ENCODE measurements at regions not wholly inside any gene's neighbourhood (a gene's known extent, or its start where the extent isn't known, plus 50 kb on each side); places are given as distances from the start of the nearest gene placed in this dataset.

DNA sequence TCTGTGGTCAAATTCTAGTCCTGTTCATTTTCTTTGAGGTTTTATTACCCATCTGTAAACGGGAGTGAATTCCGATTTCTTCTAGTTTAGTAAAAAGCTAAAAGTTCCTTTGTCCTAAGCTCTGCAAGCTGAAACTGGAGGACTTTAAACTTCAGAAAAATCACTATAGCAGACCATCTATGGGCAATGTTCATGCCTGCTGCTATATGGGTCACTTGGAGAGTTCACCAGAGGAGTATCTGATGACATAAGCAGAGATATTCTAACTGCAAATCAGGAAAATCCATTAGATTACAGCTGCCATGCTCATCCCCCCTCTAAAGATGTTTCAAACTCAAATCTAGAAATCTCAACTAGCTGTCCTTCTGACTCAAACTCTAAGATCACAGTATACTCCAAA is 193.0 kb upstream of the RTL1 start (continued):
- TF ChIP-seq, protein P1, sequence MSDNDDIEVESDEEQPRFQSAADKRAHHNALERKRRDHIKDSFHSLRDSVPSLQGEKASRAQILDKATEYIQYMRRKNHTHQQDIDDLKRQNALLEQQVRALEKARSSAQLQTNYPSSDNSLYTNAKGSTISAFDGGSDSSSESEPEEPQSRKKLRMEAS (IDR thresholded peaks at IDR 0.05), result no peak
- no peak for TF ChIP-seq FOXJ3 (CRISPR knock-in tag; IDR thresholded peaks at IDR 0.05; ENCODE audit: borderline replicate concordance)

DNA sequence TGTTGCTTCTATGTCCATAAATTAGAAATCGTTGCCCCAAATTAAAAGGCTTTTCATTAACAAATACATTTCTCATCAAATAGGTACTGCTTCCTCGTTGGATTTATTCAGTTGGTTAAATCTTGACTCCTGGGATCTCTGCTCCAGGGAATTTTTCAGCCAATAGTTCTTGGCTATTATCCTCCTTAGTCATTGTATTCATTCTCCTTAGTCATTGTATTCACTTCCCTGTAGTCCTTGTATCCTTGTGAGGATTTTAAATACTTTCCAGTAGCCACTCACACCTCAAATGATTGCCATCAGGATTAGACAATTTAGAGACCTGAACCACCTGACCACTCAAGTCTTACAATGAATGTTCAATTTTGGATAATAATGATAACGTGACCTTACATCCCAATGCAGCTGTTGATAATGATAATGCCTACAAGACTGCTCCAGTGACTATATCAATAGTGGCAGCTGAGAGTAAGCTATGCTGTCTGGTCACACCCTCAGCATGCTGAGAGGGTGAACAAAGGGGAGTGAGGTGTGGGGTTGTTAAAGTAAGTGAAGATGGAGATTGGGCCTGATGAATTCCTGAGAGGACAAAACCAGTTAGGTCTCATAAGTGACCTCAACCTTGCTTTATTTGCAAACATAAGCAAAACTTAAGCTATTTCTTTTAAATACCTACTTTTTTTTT is 193.7 kb upstream of the RTL1 start:
- Histone ChIP-seq H3K36me3 (replicated peaks in 1 of 2; ENCODE audit: control insufficient read depth in 1 of 2, insufficient read depth in 2 of 2, low read length in 2 of 2) (no peaks in the 10 kb centered on the region), H3K9ac (ENCODE audit: insufficient read depth, low read depth, low read length) (no peak overlapping the region), H3K9me3 (ENCODE audit: low read length) (peaks cover 4% of the 10 kb centered on the region; the same call in 1 of the 2 replicates), H3K27me3 (ENCODE audit: control insufficient read depth in 1 of 2, insufficient read depth in 2 of 2, low read length in 2 of 2) (peaks cover 0 to 16% of the 10 kb centered on the region in 2 experiments; a peak in 2 of 5 replicates), H3K4me2 (ENCODE audit: low read depth, low read length) (no peak overlapping the region), H3K27ac (ENCODE audit: extremely low read length, insufficient read depth, low read length) (no peak overlapping the region), H3K4me3 (replicated peaks in 1 of 3; ENCODE audit: insufficient read depth in 1 of 3, low read depth in 2 of 3, low read length in 3 of 3) (no peak overlapping the region), H2AFZ (ENCODE audit: low read length) (no peak overlapping the region), H3K79me2 (ENCODE audit: insufficient read depth, low read length) (no peaks in the 10 kb centered on the region), H4K20me1 (ENCODE audit: insufficient read depth, low read length) (no peaks in the 10 kb centered on the region), H3K4me1 (ENCODE audit: insufficient read depth, low read length) (no peaks in the 10 kb centered on the region)
- ChIA-PET POLR2A (no interaction called here), CTCF (ENCODE audit: low intra/inter-chr PET ratio, low total read pairs) (no interaction called here)
- TF ChIP-seq MAFF (IDR thresholded peaks at IDR 0.05; ENCODE audit: low read depth, low read length), result 0 out of 2 replicates have a peak, but pooled peaks have one; percentile 26
- peak; percentile 5 to 48; a peak in 2 of 4 replicates for TF ChIP-seq MAFK (conservative IDR thresholded peaks at IDR 0.05 in 1 of 2, IDR thresholded peaks at IDR 0.05 in 1 of 2; ENCODE audit: low read length in 2 of 2)
- TF ChIP-seq PHF5A (CRISPR knock-in tag; IDR thresholded peaks at IDR 0.05; ENCODE audit: low read depth, unreplicated experiment), result no peak
- no peak for DNase-seq (ENCODE audit: low spot score)
- 0% methylated on average over 3 of the region's 3 CpGs for WGBS (ENCODE audit: low lambda C conversion rate)
- intact Hi-C loops (cut with micrococcal nuclease; ENCODE audit: unreplicated experiment), result no loop called here
- in situ Hi-C loops (cut with HindIII; ENCODE audit: extremely low pct_ligation_motif_present, low pct_unique_long_range_greater_than_20kb), result no loop called here
- no TSS peak for BruUV-seq (replicated peaks)
- no peak for FAIRE-seq
- ATAC-seq, result no peak

DNA sequence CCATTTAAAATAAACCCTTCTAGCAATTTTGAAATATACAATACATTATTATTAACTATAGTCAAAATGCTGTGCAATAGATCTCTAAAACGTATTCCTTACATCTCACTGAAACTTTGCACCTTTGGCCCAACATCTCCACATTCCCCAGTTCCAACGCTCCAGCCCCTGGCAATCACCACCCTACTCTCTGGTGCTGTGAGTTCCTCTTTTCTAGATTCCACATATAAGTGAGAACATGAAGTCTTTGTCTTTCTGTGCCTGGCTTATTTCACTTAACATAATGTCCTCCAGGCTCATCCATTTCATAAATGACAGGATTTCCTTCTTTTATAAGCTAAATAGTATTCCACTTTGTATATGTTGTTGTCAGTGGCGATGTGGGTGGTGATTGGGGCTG is 194.7 kb upstream of the RTL1 start:
- Histone ChIP-seq H3K9ac (ENCODE audit: insufficient read depth, low read depth, low read length) (no peak overlapping the region), H3K27me3 (ENCODE audit: control insufficient read depth in 1 of 2, insufficient read depth in 2 of 2, low read length in 2 of 2) (peaks cover 3 to 15% of the 10 kb centered on the region in 2 experiments; a peak in 3 of 5 replicates), H4K20me1 (ENCODE audit: insufficient read depth, low read length) (no peaks in the 10 kb centered on the region), H3K36me3 (replicated peaks in 1 of 2; ENCODE audit: control insufficient read depth in 1 of 2, insufficient read depth in 2 of 2, low read length in 2 of 2) (no peaks in the 10 kb centered on the region), H3K4me2 (ENCODE audit: low read depth, low read length) (no peak overlapping the region), H3K79me2 (ENCODE audit: insufficient read depth, low read length) (no peaks in the 10 kb centered on the region), H3K27ac (ENCODE audit: extremely low read length, insufficient read depth, low read length) (no peak overlapping the region), H2AFZ (ENCODE audit: low read length) (no peak overlapping the region), H3K9me3 (ENCODE audit: low read length) (peaks cover 4% of the 10 kb centered on the region; the same call in 1 of the 2 replicates), H3K4me1 (ENCODE audit: insufficient read depth, low read length) (no peaks in the 10 kb centered on the region), H3K4me3 (replicated peaks in 1 of 3; ENCODE audit: insufficient read depth in 1 of 3, low read depth in 2 of 3, low read length in 3 of 3) (no peak overlapping the region)
- 4% methylated on average over 3 of the region's 3 CpGs for WGBS (ENCODE audit: low lambda C conversion rate)
- FAIRE-seq (no peak), DNase-seq (ENCODE audit: low spot score) (no peak), ATAC-seq (no peak)
- BruUV-seq (replicated peaks), result no TSS peak
- ChIA-PET POLR2A (no interaction called here), CTCF (ENCODE audit: low intra/inter-chr PET ratio, low total read pairs) (no interaction called here)
- intact Hi-C loops (cut with micrococcal nuclease; ENCODE audit: unreplicated experiment), result no loop called here
- in situ Hi-C loops (cut with HindIII; ENCODE audit: extremely low pct_ligation_motif_present, low pct_unique_long_range_greater_than_20kb), result no loop called here
- TF ChIP-seq, protein P2, sequence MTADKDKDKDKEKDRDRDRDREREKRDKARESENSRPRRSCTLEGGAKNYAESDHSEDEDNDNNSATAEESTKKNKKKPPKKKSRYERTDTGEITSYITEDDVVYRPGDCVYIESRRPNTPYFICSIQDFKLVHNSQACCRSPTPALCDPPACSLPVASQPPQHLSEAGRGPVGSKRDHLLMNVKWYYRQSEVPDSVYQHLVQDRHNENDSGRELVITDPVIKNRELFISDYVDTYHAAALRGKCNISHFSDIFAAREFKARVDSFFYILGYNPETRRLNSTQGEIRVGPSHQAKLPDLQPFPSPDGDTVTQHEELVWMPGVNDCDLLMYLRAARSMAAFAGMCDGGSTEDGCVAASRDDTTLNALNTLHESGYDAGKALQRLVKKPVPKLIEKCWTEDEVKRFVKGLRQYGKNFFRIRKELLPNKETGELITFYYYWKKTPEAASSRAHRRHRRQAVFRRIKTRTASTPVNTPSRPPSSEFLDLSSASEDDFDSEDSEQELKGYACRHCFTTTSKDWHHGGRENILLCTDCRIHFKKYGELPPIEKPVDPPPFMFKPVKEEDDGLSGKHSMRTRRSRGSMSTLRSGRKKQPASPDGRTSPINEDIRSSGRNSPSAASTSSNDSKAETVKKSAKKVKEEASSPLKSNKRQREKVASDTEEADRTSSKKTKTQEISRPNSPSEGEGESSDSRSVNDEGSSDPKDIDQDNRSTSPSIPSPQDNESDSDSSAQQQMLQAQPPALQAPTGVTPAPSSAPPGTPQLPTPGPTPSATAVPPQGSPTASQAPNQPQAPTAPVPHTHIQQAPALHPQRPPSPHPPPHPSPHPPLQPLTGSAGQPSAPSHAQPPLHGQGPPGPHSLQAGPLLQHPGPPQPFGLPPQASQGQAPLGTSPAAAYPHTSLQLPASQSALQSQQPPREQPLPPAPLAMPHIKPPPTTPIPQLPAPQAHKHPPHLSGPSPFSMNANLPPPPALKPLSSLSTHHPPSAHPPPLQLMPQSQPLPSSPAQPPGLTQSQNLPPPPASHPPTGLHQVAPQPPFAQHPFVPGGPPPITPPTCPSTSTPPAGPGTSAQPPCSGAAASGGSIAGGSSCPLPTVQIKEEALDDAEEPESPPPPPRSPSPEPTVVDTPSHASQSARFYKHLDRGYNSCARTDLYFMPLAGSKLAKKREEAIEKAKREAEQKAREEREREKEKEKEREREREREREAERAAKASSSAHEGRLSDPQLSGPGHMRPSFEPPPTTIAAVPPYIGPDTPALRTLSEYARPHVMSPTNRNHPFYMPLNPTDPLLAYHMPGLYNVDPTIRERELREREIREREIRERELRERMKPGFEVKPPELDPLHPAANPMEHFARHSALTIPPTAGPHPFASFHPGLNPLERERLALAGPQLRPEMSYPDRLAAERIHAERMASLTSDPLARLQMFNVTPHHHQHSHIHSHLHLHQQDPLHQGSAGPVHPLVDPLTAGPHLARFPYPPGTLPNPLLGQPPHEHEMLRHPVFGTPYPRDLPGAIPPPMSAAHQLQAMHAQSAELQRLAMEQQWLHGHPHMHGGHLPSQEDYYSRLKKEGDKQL (CRISPR knock-in tag; IDR thresholded peaks at IDR 0.05; ENCODE audit: low read depth), result no peak
- TF ChIP-seq SNAI1 (CRISPR knock-in tag; IDR thresholded peaks at IDR 0.05; ENCODE audit: borderline replicate concordance), result no peak
- no peak for TF ChIP-seq KAT2B (IDR thresholded peaks at IDR 0.05; ENCODE audit: borderline replicate concordance, low read depth, low read length)
